ENCODE measurements at regions not wholly inside any gene's neighbourhood (a gene's known extent, or its start where the extent isn't known, plus 50 kb on each side); places are given as distances from the start of the nearest gene placed in this dataset.

GRCh38 chr7:388023-388960, 98.3 kb downstream of the FOXL3 start:
- DNase-seq (ENCODE audit: low spot score, unreplicated experiment): peak; percentile 3
- H3K4me3 Mint-ChIP-seq (ENCODE audit: low read depth): no peak overlapping the region
- TF ChIP-seq CTCF (IDR thresholded peaks at IDR 0.05; ENCODE audit: unreplicated experiment): no peak
- H3K27me3 Mint-ChIP-seq: no peaks in the 10 kb centered on the region
- peaks cover 7% of the 10 kb centered on the region for H3K36me3 Mint-ChIP-seq (ENCODE audit: insufficient read depth)
- no peak overlapping the region for H3K27ac Mint-ChIP-seq
- H3K4me1 Mint-ChIP-seq (ENCODE audit: low read depth): no peaks in the 10 kb centered on the region
- H3K9me3 Mint-ChIP-seq (ENCODE audit: low read depth): peaks cover 26% of the 10 kb centered on the region

GRCh38 chr7:388961-389701, 99.2 kb downstream of the FOXL3 start:
- no peak for TF ChIP-seq CTCF (IDR thresholded peaks at IDR 0.05; ENCODE audit: unreplicated experiment)
- Mint-ChIP-seq H3K9me3 (ENCODE audit: low read depth) (peaks cover 17% of the 10 kb centered on the region), H3K27me3 (no peaks in the 10 kb centered on the region), H3K4me3 (ENCODE audit: low read depth) (no peak overlapping the region), H3K27ac (no peak overlapping the region), H3K4me1 (ENCODE audit: low read depth) (no peaks in the 10 kb centered on the region), H3K36me3 (ENCODE audit: insufficient read depth) (peaks cover 2% of the 10 kb centered on the region)
- no peak for DNase-seq (ENCODE audit: low spot score, unreplicated experiment)

DNA sequence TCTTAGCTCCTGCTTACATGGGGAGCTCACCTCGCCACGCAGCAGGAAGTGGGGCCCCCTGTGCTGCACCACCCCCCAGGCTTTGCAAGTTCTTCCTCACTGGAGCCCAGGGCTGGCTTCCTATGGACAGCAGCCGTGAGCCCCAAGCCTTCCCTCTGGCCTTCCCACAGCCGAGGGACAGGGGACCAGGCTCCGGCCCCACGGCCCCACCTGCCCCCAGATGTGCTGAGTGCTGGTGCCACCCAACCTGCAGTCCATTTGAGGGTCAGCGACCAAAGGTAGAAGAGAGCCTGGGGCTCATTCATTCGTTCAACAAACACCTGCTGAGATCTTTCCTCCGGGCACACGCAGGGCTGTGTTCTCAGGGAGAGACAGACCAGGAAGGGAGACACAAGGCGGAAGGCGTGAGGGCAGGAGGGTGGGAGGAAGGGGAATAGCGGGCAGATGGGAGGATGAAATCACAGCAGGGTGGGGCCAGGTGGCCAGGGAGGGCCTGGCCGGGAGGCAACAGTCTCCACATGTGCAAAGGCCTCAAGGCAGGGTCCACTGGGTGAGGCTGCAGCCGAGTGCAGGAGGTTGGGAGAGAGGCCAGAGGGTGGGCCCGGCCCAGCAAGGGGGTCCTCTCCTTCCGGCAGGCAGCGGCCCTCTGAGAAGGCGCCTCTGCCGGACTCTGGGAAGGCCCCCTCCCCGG, 100.1 kb downstream of the FOXL3 start:
- Mint-ChIP-seq H3K27me3 (no peaks in the 10 kb centered on the region), H3K36me3 (ENCODE audit: insufficient read depth) (peaks cover 2% of the 10 kb centered on the region), H3K4me1 (ENCODE audit: low read depth) (no peaks in the 10 kb centered on the region), H3K9me3 (ENCODE audit: low read depth) (peaks cover 19% of the 10 kb centered on the region), H3K27ac (peak overlapping the region; percentile 71), H3K4me3 (ENCODE audit: low read depth) (no peak overlapping the region)
- DNase-seq (ENCODE audit: low spot score, unreplicated experiment): no peak
- TF ChIP-seq CTCF (IDR thresholded peaks at IDR 0.05; ENCODE audit: unreplicated experiment): no peak

GRCh38 chr7:390761-391410, 100.9 kb downstream of the FOXL3 start:
- no peak overlapping the region for H3K4me3 Mint-ChIP-seq (ENCODE audit: low read depth)
- no peaks in the 10 kb centered on the region for H3K27me3 Mint-ChIP-seq
- peaks cover 20% of the 10 kb centered on the region for H3K9me3 Mint-ChIP-seq (ENCODE audit: low read depth)
- H3K27ac Mint-ChIP-seq: no peak overlapping the region
- no peak for DNase-seq (ENCODE audit: low spot score, unreplicated experiment)
- no peak for TF ChIP-seq CTCF (IDR thresholded peaks at IDR 0.05; ENCODE audit: unreplicated experiment)
- H3K36me3 Mint-ChIP-seq (ENCODE audit: insufficient read depth): peaks cover 3% of the 10 kb centered on the region
- no peaks in the 10 kb centered on the region for H3K4me1 Mint-ChIP-seq (ENCODE audit: low read depth)

Measured in progenitor cell of endocrine pancreas (in vitro differentiated cells).